ENCODE measurements at regions not wholly inside any gene's neighbourhood (a gene's known extent, or its start where the extent isn't known, plus 50 kb on each side); places are given as distances from the start of the nearest gene placed in this dataset.

- TF ChIP-seq CTCF (conservative IDR thresholded peaks at IDR 0.05) (no peak), ZFX (IDR thresholded peaks at IDR 0.05) (no peak)
Measured at GRCh38 chr5:120251898-120252297, 212.2 kb upstream of the PRR16 start.

All from C4-2B (cell line).